Caco-2 (cell line): ENCODE measurements at regions not wholly inside any gene's neighbourhood (a gene's known extent, or its start where the extent isn't known, plus 50 kb on each side); places are given as distances from the start of the nearest gene placed in this dataset.
"Not testable (repeated sequence)": the region's sequence is repeated elsewhere in the genome, so short reads cannot be mapped to it uniquely, and the experiment has no call there.

Experiments
- BruUV-seq: library from RNA; stranded (reverse); fragments of 400-500 nt; replicated peaks from 2 replicates; lab custom pipeline; 2021; lab: Mats Ljungman, UMichigan
- CTCF ChIA-PET: fragments of 300-600 bp; sonication (Branson Sonifier 250); formaldehyde crosslinking; loops from one replicate; lab custom pipeline; 2022; ENCODE audit warnings: antibody characterized with exemption; lab: Charles Lee
- POLR2A ChIA-PET: fragments of 300-600 bp; sonication (Branson Sonifier 250); formaldehyde crosslinking; loops from one replicate; lab custom pipeline; 2022; ENCODE audit warnings: antibody characterized with exemption; lab: Charles Lee
- DNase-seq, 2 experiments: peaks; one replicate each; pipeline versions ENCODE4 v3.0.0 to v3.0.0-alpha.2; 2020 to 2022
- H3K27me3 ChIP-seq: replicated peaks from 2 replicates; pipeline ENCODE4 v1.6.0; 2011; ENCODE audit warnings: low read length; ENCODE audit not compliant: control insufficient read depth, insufficient read depth
- H3K36me3 ChIP-seq: 2 replicates; pipeline ENCODE4 v1.5.1; 2011; ENCODE audit warnings: low read length; ENCODE audit not compliant: control insufficient read depth, insufficient read depth
- H3K4me1 ChIP-seq: fragments of 250-450 bp; sonication (Bioruptor Pico); 2 replicates; pipeline ENCODE4 v1.5.1; 2020; ENCODE audit warnings: mild to moderate bottlenecking
- H3K4me3 ChIP-seq: 2 replicates; pipeline ENCODE4 v1.5.1; 2011; ENCODE audit warnings: low read depth, mild to moderate bottlenecking, control low read depth, low read length
- H3K9me3 ChIP-seq: fragments of 250-450 bp; sonication (Bioruptor Pico); 2 replicates; pipeline ENCODE4 v1.5.1; 2020; ENCODE audit warnings: mild to moderate bottlenecking, moderate library complexity
- H3K27ac Mint-ChIP-seq: one replicate; pipeline ENCODE4 v1.8.0; 2022; ENCODE audit warnings: mixed read lengths; ENCODE audit not compliant: unreplicated experiment
- H3K27me3 Mint-ChIP-seq: one replicate; pipeline ENCODE4 v1.8.0; 2022; ENCODE audit warnings: mixed read lengths; ENCODE audit not compliant: insufficient read depth, unreplicated experiment
- H3K36me3 Mint-ChIP-seq: one replicate; pipeline ENCODE4 v1.8.0; 2022; ENCODE audit warnings: mild to moderate bottlenecking, mixed read lengths; ENCODE audit not compliant: insufficient read depth, unreplicated experiment
- H3K4me1 Mint-ChIP-seq: one replicate; pipeline ENCODE4 v1.8.0; 2022; ENCODE audit warnings: low read depth, mixed read lengths; ENCODE audit not compliant: unreplicated experiment
- H3K4me3 Mint-ChIP-seq: one replicate; pipeline ENCODE4 v1.8.0; 2022; ENCODE audit warnings: mild to moderate bottlenecking, moderate library complexity, mixed read lengths; ENCODE audit not compliant: unreplicated experiment
- H3K9me3 Mint-ChIP-seq: one replicate; pipeline ENCODE4 v1.8.0; 2022; ENCODE audit warnings: mixed read lengths; ENCODE audit not compliant: unreplicated experiment
- intact Hi-C: fragments of 100-400 bp; cut with micrococcal nuclease; formaldehyde crosslinking; loops from one replicate; pipeline ENCODE4 v1.10.0; 2022; ENCODE audit not compliant: unreplicated experiment
- TF ChIP-seq, protein P1 (sequence below), 2 experiments: fragments of 200-600 bp in 1 of 2; IDR thresholded peaks; 1 replicate in 1 of 2; 2 replicates in 1 of 2; pipeline versions ENCODE4 v1.5.1 to v1.8.0; 2011 to 2022; ENCODE audit warnings: antibody characterized with exemption in 1 of 2, control low read depth in 1 of 2, inconsistent platforms in 1 of 2, low read depth in 1 of 2, low read length in 1 of 2, mild to moderate bottlenecking in 1 of 2, moderate library complexity in 1 of 2; ENCODE audit not compliant: insufficient read depth in 1 of 2, severe bottlenecking in 1 of 2, unreplicated experiment in 1 of 2

- peaks cover 25% of the 10 kb centered on the region for H3K9me3 ChIP-seq
- Mint-ChIP-seq H3K27ac (no peak overlapping the region), H3K9me3 (peaks cover 35% of the 10 kb centered on the region), H3K36me3 (no peaks in the 10 kb centered on the region), H3K4me1 (no peaks in the 10 kb centered on the region), H3K4me3 (no peak overlapping the region), H3K27me3 (no peaks in the 10 kb centered on the region)
- BruUV-seq = no TSS peak
- no peaks in the 10 kb centered on the region for H3K4me1 ChIP-seq
- DNase-seq = no peak
- no peak overlapping the region for H3K4me3 ChIP-seq
- intact Hi-C loops = no loop called here
- no peaks in the 10 kb centered on the region for H3K36me3 ChIP-seq
- ChIA-PET CTCF (no interaction called here), POLR2A (no interaction called here)
- no peaks in the 10 kb centered on the region for H3K27me3 ChIP-seq
- TF ChIP-seq, protein P1, sequence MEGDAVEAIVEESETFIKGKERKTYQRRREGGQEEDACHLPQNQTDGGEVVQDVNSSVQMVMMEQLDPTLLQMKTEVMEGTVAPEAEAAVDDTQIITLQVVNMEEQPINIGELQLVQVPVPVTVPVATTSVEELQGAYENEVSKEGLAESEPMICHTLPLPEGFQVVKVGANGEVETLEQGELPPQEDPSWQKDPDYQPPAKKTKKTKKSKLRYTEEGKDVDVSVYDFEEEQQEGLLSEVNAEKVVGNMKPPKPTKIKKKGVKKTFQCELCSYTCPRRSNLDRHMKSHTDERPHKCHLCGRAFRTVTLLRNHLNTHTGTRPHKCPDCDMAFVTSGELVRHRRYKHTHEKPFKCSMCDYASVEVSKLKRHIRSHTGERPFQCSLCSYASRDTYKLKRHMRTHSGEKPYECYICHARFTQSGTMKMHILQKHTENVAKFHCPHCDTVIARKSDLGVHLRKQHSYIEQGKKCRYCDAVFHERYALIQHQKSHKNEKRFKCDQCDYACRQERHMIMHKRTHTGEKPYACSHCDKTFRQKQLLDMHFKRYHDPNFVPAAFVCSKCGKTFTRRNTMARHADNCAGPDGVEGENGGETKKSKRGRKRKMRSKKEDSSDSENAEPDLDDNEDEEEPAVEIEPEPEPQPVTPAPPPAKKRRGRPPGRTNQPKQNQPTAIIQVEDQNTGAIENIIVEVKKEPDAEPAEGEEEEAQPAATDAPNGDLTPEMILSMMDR (IDR thresholded peaks at IDR 0.05; ENCODE audit: insufficient read depth in 1 of 2, low read depth in 1 of 2, low read length in 1 of 2, severe bottlenecking in 1 of 2, unreplicated experiment in 1 of 2) = no peak
Measured at GRCh38 chr7:20488850-20489249, 126.6 kb upstream of the ABCB5 start.

DNA sequence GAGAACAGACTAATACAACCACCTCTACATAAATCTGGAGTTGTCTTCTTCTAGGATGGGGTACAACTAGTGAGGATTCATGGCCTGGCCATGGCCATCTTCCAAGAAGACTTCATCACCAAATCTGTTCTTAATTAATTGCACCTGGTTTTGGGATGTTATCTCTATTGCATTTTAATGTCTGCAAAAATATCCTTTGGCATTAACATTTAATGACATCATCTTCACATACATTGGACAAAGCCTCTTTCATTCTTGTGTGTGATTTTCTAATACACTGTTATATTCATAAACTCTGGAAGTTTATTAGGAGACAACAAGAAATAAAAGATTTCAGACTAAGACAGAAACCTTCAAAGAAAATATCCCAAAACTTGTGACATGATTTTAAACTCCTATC lies 124.2 kb upstream of the ABCB5 start:
- DNase-seq = no peak
- no TSS peak for BruUV-seq
- peaks cover 35% of the 10 kb centered on the region for H3K9me3 Mint-ChIP-seq
- ChIA-PET CTCF (no interaction called here), POLR2A (no interaction called here)
- Histone ChIP-seq H3K4me1 (no peaks in the 10 kb centered on the region), H3K27me3 (no peaks in the 10 kb centered on the region), H3K36me3 (no peaks in the 10 kb centered on the region), H3K4me3 (no peak overlapping the region), H3K9me3 (peaks cover 25% of the 10 kb centered on the region)
- intact Hi-C loops = no loop called here
- no peaks in the 10 kb centered on the region for H3K36me3 Mint-ChIP-seq
- H3K27me3 Mint-ChIP-seq = no peaks in the 10 kb centered on the region
- TF ChIP-seq, protein P1 (IDR thresholded peaks at IDR 0.05; ENCODE audit: insufficient read depth in 1 of 2, low read depth in 1 of 2, low read length in 1 of 2, severe bottlenecking in 1 of 2, unreplicated experiment in 1 of 2) = no peak
- no peaks in the 10 kb centered on the region for H3K4me1 Mint-ChIP-seq
- no peak overlapping the region for H3K27ac Mint-ChIP-seq
- no peak overlapping the region for H3K4me3 Mint-ChIP-seq

DNA sequence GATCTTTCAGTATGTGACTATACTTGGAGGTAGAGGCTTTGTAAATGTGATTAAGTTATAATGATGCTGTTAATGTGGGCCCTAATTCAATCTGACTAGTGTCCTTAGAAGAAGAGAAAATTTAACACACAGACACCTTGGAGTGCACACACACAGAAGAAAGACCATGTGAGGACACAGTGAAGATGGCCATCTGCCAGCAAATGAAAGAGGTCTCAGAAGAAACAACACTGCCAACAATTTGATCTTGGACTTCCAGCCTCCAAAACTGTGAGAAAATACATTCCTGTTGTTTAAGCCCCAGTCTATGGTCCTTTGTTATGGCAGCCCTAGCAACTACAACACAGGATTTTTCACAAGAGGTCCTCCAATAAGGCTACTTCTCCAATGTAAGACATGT lies 120.9 kb upstream of the ABCB5 start:
- TF ChIP-seq, protein P1 (IDR thresholded peaks at IDR 0.05; ENCODE audit: insufficient read depth in 1 of 2, low read depth in 1 of 2, low read length in 1 of 2, severe bottlenecking in 1 of 2, unreplicated experiment in 1 of 2) = no peak
- DNase-seq = no peak
- Mint-ChIP-seq H3K36me3 (no peaks in the 10 kb centered on the region), H3K27ac (no peak overlapping the region), H3K4me1 (no peaks in the 10 kb centered on the region), H3K9me3 (peaks cover 24% of the 10 kb centered on the region), H3K4me3 (no peak overlapping the region), H3K27me3 (no peaks in the 10 kb centered on the region)
- H3K36me3 ChIP-seq = no peaks in the 10 kb centered on the region
- no peak overlapping the region for H3K4me3 ChIP-seq
- H3K4me1 ChIP-seq = no peaks in the 10 kb centered on the region
- no TSS peak for BruUV-seq
- peaks cover 12% of the 10 kb centered on the region for H3K9me3 ChIP-seq
- intact Hi-C loops = no loop called here
- POLR2A ChIA-PET = no interaction called here
- H3K27me3 ChIP-seq = no peaks in the 10 kb centered on the region
- CTCF ChIA-PET = no interaction called here

- H3K9me3 ChIP-seq, H3K27me3 ChIP-seq, CTCF ChIA-PET, POLR2A ChIA-PET, H3K36me3 ChIP-seq, BruUV-seq, intact Hi-C loops, DNase-seq, H3K4me1 ChIP-seq, H3K4me1 Mint-ChIP-seq, H3K4me3 ChIP-seq, H3K27me3 Mint-ChIP-seq, H3K27ac Mint-ChIP-seq, H3K36me3 Mint-ChIP-seq, H3K4me3 Mint-ChIP-seq: not testable (repeated sequence)
- peaks cover 30% of the 10 kb centered on the region for H3K9me3 Mint-ChIP-seq
Measured at GRCh38 chr7:20501473-20501872, 114.0 kb upstream of the ABCB5 start.
